ENCODE measurements at regions not wholly inside any gene's neighbourhood (a gene's known extent, or its start where the extent isn't known, plus 50 kb on each side); places are given as distances from the start of the nearest gene placed in this dataset.
"Not testable (repeated sequence)": the region's sequence is repeated elsewhere in the genome, so short reads cannot be mapped to it uniquely, and the experiment has no call there.

DNA sequence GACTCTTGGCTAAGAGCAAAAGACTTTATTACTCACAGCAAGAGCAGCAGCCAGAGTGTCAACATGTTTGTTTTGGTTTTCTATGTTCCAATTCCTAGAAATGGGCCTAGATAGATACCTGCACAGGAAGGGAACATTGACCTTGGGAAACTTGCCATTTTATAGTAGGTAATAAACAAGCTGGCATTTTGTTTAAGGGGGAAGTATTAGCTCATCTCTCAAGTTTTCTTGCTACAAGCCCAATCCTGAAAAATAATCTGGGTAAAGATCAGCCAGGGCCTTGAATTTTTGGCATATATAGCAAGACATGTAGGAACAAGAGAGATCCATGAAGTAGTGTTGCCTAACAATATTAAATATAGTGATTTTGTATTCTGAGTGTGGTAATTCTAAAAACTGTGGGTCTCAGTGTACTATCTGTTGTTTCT is 51.4 kb upstream of the RGL1 start:
- Histone ChIP-seq H3K36me3 (no peaks in the 10 kb centered on the region), H3K9me3 (no peaks in the 10 kb centered on the region), H3K4me3 (no peak overlapping the region), H3K4me1 (no peaks in the 10 kb centered on the region), H3K27ac (no peak overlapping the region), H3K27me3 (no peaks in the 10 kb centered on the region)
- TF ChIP-seq POLR2A (IDR thresholded peaks at IDR 0.05) (no peak), POLR2AphosphoS5 (IDR thresholded peaks at IDR 0.05; ENCODE audit: insufficient read depth in 1 of 2, low read depth in 1 of 2) (peak in 1 of 2 donors; percentile 48)
- TF ChIP-seq, protein P1, sequence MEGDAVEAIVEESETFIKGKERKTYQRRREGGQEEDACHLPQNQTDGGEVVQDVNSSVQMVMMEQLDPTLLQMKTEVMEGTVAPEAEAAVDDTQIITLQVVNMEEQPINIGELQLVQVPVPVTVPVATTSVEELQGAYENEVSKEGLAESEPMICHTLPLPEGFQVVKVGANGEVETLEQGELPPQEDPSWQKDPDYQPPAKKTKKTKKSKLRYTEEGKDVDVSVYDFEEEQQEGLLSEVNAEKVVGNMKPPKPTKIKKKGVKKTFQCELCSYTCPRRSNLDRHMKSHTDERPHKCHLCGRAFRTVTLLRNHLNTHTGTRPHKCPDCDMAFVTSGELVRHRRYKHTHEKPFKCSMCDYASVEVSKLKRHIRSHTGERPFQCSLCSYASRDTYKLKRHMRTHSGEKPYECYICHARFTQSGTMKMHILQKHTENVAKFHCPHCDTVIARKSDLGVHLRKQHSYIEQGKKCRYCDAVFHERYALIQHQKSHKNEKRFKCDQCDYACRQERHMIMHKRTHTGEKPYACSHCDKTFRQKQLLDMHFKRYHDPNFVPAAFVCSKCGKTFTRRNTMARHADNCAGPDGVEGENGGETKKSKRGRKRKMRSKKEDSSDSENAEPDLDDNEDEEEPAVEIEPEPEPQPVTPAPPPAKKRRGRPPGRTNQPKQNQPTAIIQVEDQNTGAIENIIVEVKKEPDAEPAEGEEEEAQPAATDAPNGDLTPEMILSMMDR (IDR thresholded peaks at IDR 0.05), result no peak
- intact Hi-C loops (cut with DNase I), result no loop called here
- DNase-seq (ENCODE audit: extremely low spot score in 2 of 2), result no peak

DNA sequence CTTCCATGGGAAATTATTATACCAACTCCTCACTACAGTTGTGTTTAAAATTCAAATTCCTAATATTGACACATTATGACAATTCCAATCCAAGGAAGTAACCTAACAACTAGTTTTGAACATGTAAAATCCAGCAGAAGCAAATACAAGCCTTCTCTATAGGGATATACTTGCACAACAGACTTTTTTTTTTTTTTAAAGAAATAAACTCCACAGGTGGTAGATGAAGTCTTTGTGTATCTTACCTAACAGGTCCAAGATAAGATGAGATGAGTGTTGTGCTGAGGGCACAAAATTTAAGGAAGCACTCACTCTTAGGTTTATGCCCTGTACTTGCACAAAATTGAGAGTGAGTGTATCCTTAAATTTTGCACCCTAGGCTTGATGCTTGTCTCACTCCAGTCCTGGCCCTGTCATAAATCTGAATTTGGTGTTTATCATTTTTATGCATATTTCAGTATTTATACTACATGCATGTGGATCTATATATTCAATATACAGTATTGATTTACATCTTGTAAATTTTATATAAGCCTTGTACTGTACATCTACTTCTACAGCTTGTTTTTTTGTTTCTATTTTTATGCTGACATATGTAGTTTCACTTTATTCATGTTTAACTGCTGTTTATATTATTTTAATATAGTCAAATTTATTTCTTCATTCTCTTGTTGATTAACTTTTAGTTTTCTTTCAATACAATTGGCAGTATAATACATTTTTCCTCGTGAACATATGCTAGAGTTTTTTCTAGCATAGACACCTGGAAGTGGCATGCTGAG is 60.6 kb upstream of the RGL1 start:
- Histone ChIP-seq H3K36me3 (no peaks in the 10 kb centered on the region), H3K27ac (no peak overlapping the region), H3K4me1 (no peaks in the 10 kb centered on the region), H3K27me3 (no peaks in the 10 kb centered on the region), H3K4me3 (no peak overlapping the region), H3K9me3 (no peaks in the 10 kb centered on the region)
- DNase-seq (ENCODE audit: extremely low spot score in 2 of 2), result no peak
- TF ChIP-seq, protein P1 (IDR thresholded peaks at IDR 0.05), result no peak
- no peak for TF ChIP-seq POLR2AphosphoS5 (IDR thresholded peaks at IDR 0.05; ENCODE audit: insufficient read depth in 1 of 2, low read depth in 1 of 2)
- TF ChIP-seq POLR2A (IDR thresholded peaks at IDR 0.05), result no peak
- intact Hi-C loops (cut with DNase I), result no loop called here

DNA sequence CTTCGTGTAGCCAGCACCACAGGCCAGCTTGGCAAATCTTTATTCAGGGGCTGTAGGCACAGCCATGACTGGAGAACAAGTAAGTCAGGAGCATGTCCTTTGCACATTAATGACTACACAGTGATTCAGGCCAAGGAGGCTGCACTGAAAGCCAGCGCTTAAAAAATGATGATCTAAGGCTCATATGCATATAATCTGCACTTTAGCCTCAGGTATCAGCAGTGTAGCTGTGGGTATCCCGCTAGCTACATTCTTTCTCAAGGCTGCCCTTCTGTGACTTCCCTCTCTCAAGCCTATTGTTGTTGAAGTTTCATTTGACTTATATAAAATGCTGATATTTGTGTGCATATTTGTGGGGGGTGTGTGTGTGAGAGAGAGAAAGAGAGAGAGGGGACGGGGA is 62.6 kb upstream of the RGL1 start:
- H3K4me1 ChIP-seq, result no peaks in the 10 kb centered on the region
- TF ChIP-seq POLR2AphosphoS5 (IDR thresholded peaks at IDR 0.05; ENCODE audit: insufficient read depth in 1 of 2, low read depth in 1 of 2), result no peak
- no peak for TF ChIP-seq POLR2A (IDR thresholded peaks at IDR 0.05)
- TF ChIP-seq, protein P1 (IDR thresholded peaks at IDR 0.05), result no peak
- H3K27ac ChIP-seq, result no peak overlapping the region
- DNase-seq (ENCODE audit: extremely low spot score in 2 of 2), result no peak
- H3K36me3 ChIP-seq, result no peaks in the 10 kb centered on the region
- no peak overlapping the region for H3K4me3 ChIP-seq
- no peaks in the 10 kb centered on the region for H3K9me3 ChIP-seq
- intact Hi-C loops (cut with DNase I), result no loop called here
- H3K27me3 ChIP-seq, result no peaks in the 10 kb centered on the region

DNA sequence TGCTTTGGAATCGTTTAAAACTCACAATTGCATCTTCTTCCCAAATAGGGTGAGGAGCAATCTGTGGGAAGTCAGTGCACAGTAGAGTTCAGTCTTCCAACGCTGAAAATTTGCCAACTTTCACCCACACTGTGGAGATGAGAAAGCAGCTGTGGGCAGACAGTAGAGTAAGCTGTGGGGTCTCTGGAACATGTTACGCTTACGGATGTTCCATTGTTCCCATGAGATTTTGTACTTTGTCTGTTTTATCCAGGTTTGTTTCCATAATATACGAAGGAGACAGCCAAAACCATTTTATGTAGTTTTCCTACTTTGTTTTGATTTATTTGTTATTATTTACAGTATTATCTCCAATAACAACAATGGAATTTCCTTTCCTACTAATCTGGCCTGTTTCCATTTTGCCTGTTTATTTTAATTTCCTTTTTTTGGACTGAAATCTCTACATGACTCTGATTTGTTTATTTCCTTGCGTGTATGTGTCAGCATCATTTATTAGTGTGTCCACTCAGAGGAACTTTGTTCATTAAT is 65.1 kb upstream of the RGL1 start:
- Histone ChIP-seq H3K27ac (no peak overlapping the region), H3K27me3 (no peaks in the 10 kb centered on the region), H3K4me1 (peaks cover 8% of the 10 kb centered on the region), H3K9me3 (no peaks in the 10 kb centered on the region), H3K36me3 (no peaks in the 10 kb centered on the region), H3K4me3 (no peak overlapping the region)
- intact Hi-C loops (cut with DNase I), result no loop called here
- TF ChIP-seq POLR2A (IDR thresholded peaks at IDR 0.05) (no peak), POLR2AphosphoS5 (IDR thresholded peaks at IDR 0.05; ENCODE audit: insufficient read depth in 1 of 2, low read depth in 1 of 2) (no peak)
- TF ChIP-seq, protein P1 (IDR thresholded peaks at IDR 0.05), result no peak
- DNase-seq (ENCODE audit: extremely low spot score in 2 of 2), result no peak

DNA sequence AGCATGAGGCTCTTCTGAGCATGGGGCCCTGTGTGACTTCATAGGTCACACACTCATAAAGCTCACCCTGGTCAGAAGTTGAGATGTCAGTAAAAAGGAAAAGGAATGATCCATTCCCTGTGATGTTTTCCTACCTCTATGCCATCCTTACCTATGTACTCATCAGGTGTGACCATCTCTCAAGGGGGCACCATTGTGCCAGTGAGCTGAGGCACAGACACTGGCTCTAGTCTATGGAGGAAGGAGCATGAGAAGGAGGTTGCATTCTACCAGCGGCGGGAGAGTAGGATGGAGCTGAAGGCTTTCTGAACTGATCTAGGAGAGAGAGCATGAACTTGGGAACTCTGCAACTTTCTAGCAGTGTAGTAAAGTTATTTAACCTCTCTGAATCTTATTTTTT is 65.8 kb upstream of the RGL1 start:
- Histone ChIP-seq H3K27me3 (no peaks in the 10 kb centered on the region), H3K4me1 (peaks cover 13% of the 10 kb centered on the region), H3K9me3 (no peaks in the 10 kb centered on the region), H3K4me3 (no peak overlapping the region), H3K36me3 (no peaks in the 10 kb centered on the region), H3K27ac (no peak overlapping the region)
- intact Hi-C loops (cut with DNase I), result no loop called here
- DNase-seq (ENCODE audit: extremely low spot score in 2 of 2), result no peak
- no peak for TF ChIP-seq POLR2AphosphoS5 (IDR thresholded peaks at IDR 0.05; ENCODE audit: insufficient read depth in 1 of 2, low read depth in 1 of 2)
- TF ChIP-seq, protein P1 (IDR thresholded peaks at IDR 0.05), result no peak
- TF ChIP-seq POLR2A (IDR thresholded peaks at IDR 0.05), result no peak

DNA sequence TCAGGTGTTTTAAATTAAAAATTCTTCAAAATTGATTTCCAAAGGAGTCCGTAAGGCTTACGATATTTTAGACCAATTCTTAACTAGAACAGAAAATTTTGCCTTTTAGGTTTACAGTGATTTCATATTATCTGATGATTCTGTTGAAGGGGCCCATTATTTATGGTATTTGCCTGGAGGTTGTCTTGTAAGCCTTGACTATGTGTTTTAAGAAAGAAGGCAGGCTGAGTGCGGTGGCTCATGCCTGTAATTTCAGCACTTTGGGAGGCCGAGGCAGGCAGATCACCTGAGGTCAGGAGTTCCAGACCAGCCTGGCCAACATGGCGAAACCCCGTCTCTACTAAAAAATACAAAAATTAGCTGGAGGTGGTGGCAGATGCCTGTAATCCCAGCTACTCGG is 67.0 kb upstream of the RGL1 start:
- H3K4me3 ChIP-seq; intact Hi-C loops (cut with DNase I); H3K36me3 ChIP-seq; DNase-seq (ENCODE audit: extremely low spot score in 2 of 2); H3K27ac ChIP-seq; H3K27me3 ChIP-seq; H3K9me3 ChIP-seq: not testable (repeated sequence)
- peaks cover 13% of the 10 kb centered on the region for H3K4me1 ChIP-seq
